ENCODE measurements at regions not wholly inside any gene's neighbourhood (a gene's known extent, or its start where the extent isn't known, plus 50 kb on each side); places are given as distances from the start of the nearest gene placed in this dataset.
"Not testable (repeated sequence)": the region's sequence is repeated elsewhere in the genome, so short reads cannot be mapped to it uniquely, and the experiment has no call there.

GRCh38 chr5:7289634-7290033 is 106.3 kb upstream of the ADCY2 start:
- H3K27ac Mint-ChIP-seq, H3K4me1 Mint-ChIP-seq, H3K36me3 Mint-ChIP-seq, H3K27me3 Mint-ChIP-seq, DNase-seq, H3K9me3 Mint-ChIP-seq, H3K4me3 Mint-ChIP-seq: not testable (repeated sequence)

GRCh38 chr5:7297821-7298220 is 98.1 kb upstream of the ADCY2 start:
- H3K9me3 Mint-ChIP-seq, H3K4me1 Mint-ChIP-seq, H3K27ac Mint-ChIP-seq: not testable (repeated sequence)

DNA sequence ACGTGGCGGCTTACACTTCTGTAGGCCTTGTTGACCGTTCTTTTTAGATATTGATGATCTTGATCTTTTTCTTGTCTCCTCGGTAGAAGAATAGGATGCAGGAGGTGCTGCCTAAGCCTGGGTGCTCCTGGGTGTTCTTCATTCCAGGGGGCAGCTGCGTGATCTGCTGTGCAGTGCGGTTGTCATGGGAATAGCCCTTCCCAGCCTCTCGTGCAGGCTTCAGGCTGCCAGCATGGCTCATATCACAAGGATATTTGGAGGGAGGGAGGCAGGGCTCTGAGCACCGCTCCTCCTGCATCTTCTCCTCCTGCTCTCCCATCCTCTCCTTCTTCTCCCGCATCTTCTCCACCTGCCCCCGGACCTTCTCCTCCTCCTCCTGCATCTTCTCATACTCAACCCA is 96.2 kb upstream of the ADCY2 start:
- H3K27ac Mint-ChIP-seq, H3K4me1 Mint-ChIP-seq, H3K27me3 Mint-ChIP-seq, H3K36me3 Mint-ChIP-seq, H3K4me3 Mint-ChIP-seq, H3K9me3 Mint-ChIP-seq, DNase-seq: not testable (repeated sequence)

More at GRCh38 chr5:7297821-7298220, 98.1 kb upstream of the ADCY2 start:
- H3K4me3 Mint-ChIP-seq, H3K27me3 Mint-ChIP-seq, DNase-seq, H3K36me3 Mint-ChIP-seq: not testable (repeated sequence)

- H3K4me3 Mint-ChIP-seq, H3K27me3 Mint-ChIP-seq, H3K9me3 Mint-ChIP-seq, H3K4me1 Mint-ChIP-seq, DNase-seq, H3K27ac Mint-ChIP-seq, H3K36me3 Mint-ChIP-seq: not testable (repeated sequence)
Observed at GRCh38 chr5:7305000-7305674, 90.8 kb upstream of the ADCY2 start.

GRCh38 chr5:7306556-7306955 is 89.4 kb upstream of the ADCY2 start:
- peak; percentile 3 for DNase-seq
- H3K27ac Mint-ChIP-seq, H3K4me1 Mint-ChIP-seq, H3K4me3 Mint-ChIP-seq, H3K9me3 Mint-ChIP-seq, H3K36me3 Mint-ChIP-seq, H3K27me3 Mint-ChIP-seq: not testable (repeated sequence)

DNA sequence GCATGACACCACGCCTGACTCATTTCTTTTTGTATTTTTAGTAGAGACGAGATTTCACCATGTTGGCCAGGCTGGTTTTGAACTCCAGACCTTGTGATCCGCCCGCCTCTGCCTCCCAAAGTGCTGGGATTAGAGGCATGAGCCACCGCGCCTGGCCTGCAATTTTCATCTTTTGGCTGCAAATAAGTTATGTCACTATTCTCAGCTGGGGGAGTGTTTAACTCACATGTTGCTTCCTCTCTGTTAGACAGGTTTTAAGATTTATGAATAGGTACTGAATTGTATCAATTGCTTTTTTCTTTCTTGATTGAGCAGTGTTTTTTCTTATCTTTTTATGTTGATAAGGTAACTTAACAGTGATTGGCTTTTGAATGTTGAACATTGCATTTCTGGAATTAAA is 88.2 kb upstream of the ADCY2 start:
- H3K9me3 Mint-ChIP-seq, H3K27ac Mint-ChIP-seq, DNase-seq, H3K4me3 Mint-ChIP-seq, H3K4me1 Mint-ChIP-seq, H3K36me3 Mint-ChIP-seq, H3K27me3 Mint-ChIP-seq: not testable (repeated sequence)

GRCh38 chr5:7309715-7310114 is 86.2 kb upstream of the ADCY2 start:
- not testable (repeated sequence) for H3K4me1 Mint-ChIP-seq, H3K27ac Mint-ChIP-seq, H3K9me3 Mint-ChIP-seq, H3K27me3 Mint-ChIP-seq, DNase-seq, H3K4me3 Mint-ChIP-seq, H3K36me3 Mint-ChIP-seq

- H3K9me3 Mint-ChIP-seq, result not testable (repeated sequence)
Observed at GRCh38 chr5:7310656-7311055, 85.3 kb upstream of the ADCY2 start.

GRCh38 chr5:7315118-7315517 is 80.8 kb upstream of the ADCY2 start:
- H3K4me1 Mint-ChIP-seq, result no peaks in the 10 kb centered on the region
- no peaks in the 10 kb centered on the region for H3K36me3 Mint-ChIP-seq
- H3K9me3 Mint-ChIP-seq, result no peaks in the 10 kb centered on the region
- H3K27ac Mint-ChIP-seq, result no peak overlapping the region
- DNase-seq, result no peak
- H3K4me3 Mint-ChIP-seq, result no peak overlapping the region
- H3K27me3 Mint-ChIP-seq, result peaks cover 4% of the 10 kb centered on the region

More at GRCh38 chr5:7310656-7311055, 85.3 kb upstream of the ADCY2 start:
- not testable (repeated sequence) for DNase-seq, H3K36me3 Mint-ChIP-seq, H3K27ac Mint-ChIP-seq, H3K27me3 Mint-ChIP-seq, H3K4me3 Mint-ChIP-seq, H3K4me1 Mint-ChIP-seq

DNA sequence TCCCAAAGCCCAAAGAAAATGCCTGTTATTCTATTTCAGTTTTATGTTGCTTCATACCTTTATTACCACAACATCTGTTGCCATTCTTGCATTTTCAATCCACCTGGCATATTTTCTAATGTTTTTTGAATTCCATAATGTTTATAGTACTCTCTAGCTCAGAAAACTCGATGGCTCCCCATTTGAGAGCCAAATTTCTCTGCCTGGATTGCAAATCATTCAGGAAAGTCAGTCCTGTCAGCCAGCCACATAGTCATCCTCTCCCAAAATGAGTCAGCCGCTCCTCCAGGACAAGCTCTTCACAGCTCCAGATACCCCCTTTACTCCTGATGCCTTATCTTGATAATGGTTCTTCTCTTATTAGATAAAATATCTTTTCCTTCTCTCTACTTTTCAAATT is 78.2 kb upstream of the ADCY2 start:
- Mint-ChIP-seq H3K9me3 (no peaks in the 10 kb centered on the region), H3K4me3 (no peak overlapping the region), H3K4me1 (no peaks in the 10 kb centered on the region), H3K27me3 (peaks cover 4% of the 10 kb centered on the region), H3K36me3 (no peaks in the 10 kb centered on the region), H3K27ac (no peak overlapping the region)
- DNase-seq, result no peak

- DNase-seq, result no peak
- H3K4me3 Mint-ChIP-seq, result no peak overlapping the region
- no peaks in the 10 kb centered on the region for H3K9me3 Mint-ChIP-seq
- H3K27me3 Mint-ChIP-seq, result peaks cover under 1% of the 10 kb centered on the region
- H3K4me1 Mint-ChIP-seq, result no peaks in the 10 kb centered on the region
- no peaks in the 10 kb centered on the region for H3K36me3 Mint-ChIP-seq
- H3K27ac Mint-ChIP-seq, result no peak overlapping the region
Observed at GRCh38 chr5:7320701-7321301, 75.1 kb upstream of the ADCY2 start.

GRCh38 chr5:7321724-7322123 is 74.2 kb upstream of the ADCY2 start:
- Mint-ChIP-seq H3K27ac (no peak overlapping the region), H3K36me3 (no peaks in the 10 kb centered on the region), H3K9me3 (no peaks in the 10 kb centered on the region), H3K27me3 (no peaks in the 10 kb centered on the region), H3K4me3 (no peak overlapping the region), H3K4me1 (no peaks in the 10 kb centered on the region)
- DNase-seq, result no peak

DNA sequence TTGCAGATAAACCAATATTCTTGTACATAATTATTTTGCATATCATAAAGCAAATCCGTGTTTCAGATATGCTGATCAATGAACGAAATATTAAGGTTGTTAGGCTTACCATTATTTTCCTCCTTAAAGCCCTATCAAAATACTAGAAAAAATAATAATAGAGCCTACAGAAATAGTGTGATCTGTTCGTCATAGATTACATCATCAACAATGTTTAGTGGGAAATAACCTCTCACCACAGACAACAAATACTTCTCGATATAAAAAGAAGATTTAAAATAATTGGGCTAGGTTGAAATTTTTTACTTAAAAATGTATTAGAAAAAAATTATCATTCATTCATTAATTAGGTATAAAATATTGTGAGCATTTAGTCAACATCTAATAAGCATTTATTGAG is 71.0 kb upstream of the ADCY2 start:
- H3K36me3 Mint-ChIP-seq, result no peaks in the 10 kb centered on the region
- H3K27me3 Mint-ChIP-seq, result no peaks in the 10 kb centered on the region
- H3K9me3 Mint-ChIP-seq, result no peaks in the 10 kb centered on the region
- no peaks in the 10 kb centered on the region for H3K4me1 Mint-ChIP-seq
- H3K27ac Mint-ChIP-seq, result no peak overlapping the region
- no peak overlapping the region for H3K4me3 Mint-ChIP-seq
- DNase-seq, result no peak

DNA sequence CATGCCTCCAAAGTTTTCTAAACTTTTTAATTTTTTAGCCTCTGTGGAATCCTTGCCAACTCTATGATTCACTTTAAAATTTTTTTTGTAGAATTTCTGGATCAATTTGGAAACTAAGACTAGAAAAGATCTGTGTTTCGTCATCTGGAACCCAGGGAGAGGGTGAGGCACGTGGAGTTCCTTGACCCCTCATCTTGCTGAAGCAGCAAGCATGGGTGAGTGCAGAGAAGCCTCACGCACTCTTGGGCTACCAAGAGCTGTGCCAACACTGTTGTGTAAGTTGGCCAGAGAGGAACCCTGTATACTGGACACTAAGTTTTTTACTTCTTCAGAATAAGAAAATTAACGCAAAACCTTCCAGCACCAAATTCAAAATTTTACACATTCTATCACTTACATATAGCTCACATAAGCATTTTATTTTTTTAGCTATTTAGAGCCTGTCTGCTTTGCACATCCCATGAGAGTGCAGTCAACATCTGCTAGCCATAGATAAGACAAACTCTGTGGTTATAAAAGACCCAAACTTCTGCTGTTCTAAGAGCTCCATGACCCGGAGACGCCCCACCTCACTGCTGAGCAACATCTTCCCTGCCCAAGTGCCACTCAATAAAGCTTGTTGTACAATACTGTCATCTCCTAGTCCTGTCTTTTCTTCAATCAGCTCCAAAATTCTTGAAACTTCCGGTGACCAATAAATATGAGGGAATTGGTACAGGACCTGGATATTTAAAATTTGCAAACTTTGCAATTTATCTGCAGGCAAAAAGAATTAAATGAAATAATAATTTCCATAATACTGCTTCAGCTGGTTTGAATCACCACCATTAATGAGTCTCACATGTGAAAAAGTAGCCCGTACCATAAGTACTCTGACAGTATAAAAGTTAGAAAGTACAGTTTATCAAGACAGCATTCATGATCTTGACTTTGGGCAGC is 69.7 kb upstream of the ADCY2 start:
- Mint-ChIP-seq H3K36me3 (no peaks in the 10 kb centered on the region), H3K27ac (no peak overlapping the region), H3K4me1 (no peaks in the 10 kb centered on the region), H3K9me3 (no peaks in the 10 kb centered on the region), H3K4me3 (no peak overlapping the region), H3K27me3 (no peaks in the 10 kb centered on the region)
- no peak for DNase-seq

DNA sequence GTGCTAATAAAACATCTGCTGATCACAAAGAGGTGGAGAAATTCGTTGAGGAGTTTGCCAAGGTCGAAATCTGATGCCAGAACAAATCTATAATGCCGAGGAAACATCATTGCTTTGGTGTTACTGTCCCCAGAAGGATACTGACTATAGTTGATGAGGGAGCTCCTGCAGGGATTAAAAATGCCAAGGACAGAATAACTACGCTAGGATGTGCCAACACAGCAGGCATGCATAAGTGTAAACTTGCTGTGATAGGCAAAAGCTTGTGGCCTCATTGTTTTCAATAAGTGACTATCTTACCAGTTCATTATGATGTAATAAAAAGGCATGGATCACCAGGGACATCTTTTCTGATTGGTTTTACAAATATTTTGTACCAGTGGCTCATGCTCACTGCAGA is 66.8 kb upstream of the ADCY2 start:
- Mint-ChIP-seq H3K36me3 (no peaks in the 10 kb centered on the region), H3K4me3 (no peak overlapping the region), H3K4me1 (no peaks in the 10 kb centered on the region), H3K27ac (no peak overlapping the region), H3K27me3 (no peaks in the 10 kb centered on the region), H3K9me3 (no peaks in the 10 kb centered on the region)
- DNase-seq, result no peak

Measured in activated naive CD8-positive, alpha-beta T cell treated with anti-CD3 and anti-CD28 coated beads for 36 hours (primary cell).